ENCODE measurements at regions not wholly inside any gene's neighbourhood (a gene's known extent, or its start where the extent isn't known, plus 50 kb on each side); places are given as distances from the start of the nearest gene placed in this dataset.

DNA sequence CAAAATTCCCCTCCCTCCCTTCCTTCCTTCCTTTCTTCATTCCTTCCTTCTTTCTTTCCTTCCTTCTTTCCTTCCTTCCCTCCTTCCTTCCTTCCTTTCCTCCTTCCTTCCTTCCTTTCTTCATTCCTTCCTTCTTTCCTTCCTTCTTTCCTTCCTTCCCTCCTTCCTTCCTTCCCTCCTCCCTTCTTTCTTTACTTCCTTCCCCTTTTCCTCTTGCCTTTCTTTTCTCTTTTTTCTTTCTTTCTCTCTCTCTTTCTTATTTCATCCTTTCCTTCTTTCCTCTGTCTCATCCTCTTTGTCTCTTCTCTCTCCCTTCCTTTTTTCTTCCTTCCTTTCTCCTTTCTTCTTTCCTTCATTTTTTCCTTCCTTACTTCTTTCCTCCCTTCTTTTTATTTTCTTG lies 171.9 kb upstream of the BRINP3 start:
- no peak overlapping the region for H2BK12ac ChIP-seq (ENCODE audit: low read length in 2 of 2)
- H3K14ac ChIP-seq (ENCODE audit: low read length in 2 of 2): no peak overlapping the region
- no peak for DNase-seq
- H3K79me1 ChIP-seq (replicated peaks; ENCODE audit: low read length, poor library complexity, severe bottlenecking): no peaks in the 10 kb centered on the region
- no peak overlapping the region for H3K18ac ChIP-seq (ENCODE audit: low read depth in 1 of 2, low read length in 2 of 2)
- no peak overlapping the region for H3K4me2 ChIP-seq (ENCODE audit: low read length, poor library complexity, severe bottlenecking)
- no peaks in the 10 kb centered on the region for H3K36me3 ChIP-seq (ENCODE audit: control insufficient read depth in 1 of 2, insufficient read depth in 2 of 2, low read depth in 1 of 2, low read length in 2 of 2)
- no peaks in the 10 kb centered on the region for H3K9me3 ChIP-seq (ENCODE audit: control insufficient read depth, low read length)
- H3K4ac ChIP-seq (ENCODE audit: low read depth in 1 of 2, low read length in 2 of 2): no peak overlapping the region
- no peak overlapping the region for H3K9ac ChIP-seq (ENCODE audit: low read length)
- no peak overlapping the region for H3K4me3 ChIP-seq (ENCODE audit: insufficient read depth in 1 of 2, low read depth in 1 of 2, low read length in 2 of 2)
- no peak overlapping the region for H2BK5ac ChIP-seq (ENCODE audit: low read depth, low read length, poor library complexity, severe bottlenecking)
- H2AK5ac ChIP-seq (ENCODE audit: low read length, severe bottlenecking): no peak overlapping the region
- no peak overlapping the region for H2BK120ac ChIP-seq (ENCODE audit: low read depth, low read length)
- H3K27me3 ChIP-seq (ENCODE audit: control insufficient read depth in 1 of 2, insufficient read depth in 1 of 2, low read length in 2 of 2): no peaks in the 10 kb centered on the region
- H4K91ac ChIP-seq (ENCODE audit: low read length): no peak overlapping the region
- no peak overlapping the region for H4K8ac ChIP-seq (ENCODE audit: low read length)
- H2AFZ ChIP-seq (ENCODE audit: low read depth, low read length): no peak overlapping the region
- no peak overlapping the region for H3K27ac ChIP-seq (ENCODE audit: low read length, poor library complexity, severe bottlenecking)
- no peak overlapping the region for H2BK15ac ChIP-seq (ENCODE audit: low read depth, poor library complexity, severe bottlenecking)
- H3K23ac ChIP-seq (ENCODE audit: low read length in 2 of 2): no peak overlapping the region
- no peaks in the 10 kb centered on the region for H3K4me1 ChIP-seq (ENCODE audit: control insufficient read depth, insufficient read depth, low read depth, low read length)

DNA sequence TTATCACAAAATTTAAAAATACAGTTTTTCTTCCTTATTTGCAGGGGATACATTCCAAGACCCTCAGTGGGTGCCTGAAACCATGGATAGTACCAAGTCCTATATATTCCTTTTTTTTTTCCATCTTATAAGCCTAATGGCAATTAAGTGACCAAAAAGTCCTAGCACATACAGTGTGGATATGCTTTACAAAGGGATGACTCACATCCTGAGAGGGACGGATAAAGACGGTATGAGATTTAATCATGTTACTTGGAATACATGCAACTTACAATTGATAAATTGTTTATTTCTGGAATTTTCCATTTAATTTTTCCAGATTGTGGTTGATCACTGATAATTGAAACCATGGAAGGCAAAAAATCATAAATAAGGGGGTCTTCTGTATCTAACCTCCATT lies 181.2 kb upstream of the BRINP3 start:
- H3K14ac ChIP-seq (ENCODE audit: low read length in 2 of 2): no peak overlapping the region
- no peak overlapping the region for H3K4me3 ChIP-seq (ENCODE audit: insufficient read depth in 1 of 2, low read depth in 1 of 2, low read length in 2 of 2)
- no peak overlapping the region for H2BK120ac ChIP-seq (ENCODE audit: low read depth, low read length)
- no peaks in the 10 kb centered on the region for H3K27me3 ChIP-seq (ENCODE audit: control insufficient read depth in 1 of 2, insufficient read depth in 1 of 2, low read length in 2 of 2)
- H3K79me1 ChIP-seq (replicated peaks; ENCODE audit: low read length, poor library complexity, severe bottlenecking): no peaks in the 10 kb centered on the region
- H3K36me3 ChIP-seq (ENCODE audit: control insufficient read depth in 1 of 2, insufficient read depth in 2 of 2, low read depth in 1 of 2, low read length in 2 of 2): no peaks in the 10 kb centered on the region
- H2BK5ac ChIP-seq (ENCODE audit: low read depth, low read length, poor library complexity, severe bottlenecking): no peak overlapping the region
- H2BK12ac ChIP-seq (ENCODE audit: low read length in 2 of 2): no peak overlapping the region
- no peak overlapping the region for H4K8ac ChIP-seq (ENCODE audit: low read length)
- no peak for DNase-seq
- no peaks in the 10 kb centered on the region for H3K4me1 ChIP-seq (ENCODE audit: control insufficient read depth, insufficient read depth, low read depth, low read length)
- no peak overlapping the region for H3K9ac ChIP-seq (ENCODE audit: low read length)
- no peak overlapping the region for H3K4ac ChIP-seq (ENCODE audit: low read depth in 1 of 2, low read length in 2 of 2)
- no peak overlapping the region for H3K18ac ChIP-seq (ENCODE audit: low read depth in 1 of 2, low read length in 2 of 2)
- H3K23ac ChIP-seq (ENCODE audit: low read length in 2 of 2): no peak overlapping the region
- no peak overlapping the region for H2AK5ac ChIP-seq (ENCODE audit: low read length, severe bottlenecking)
- H2AFZ ChIP-seq (ENCODE audit: low read depth, low read length): no peak overlapping the region
- no peak overlapping the region for H2BK15ac ChIP-seq (ENCODE audit: low read depth, poor library complexity, severe bottlenecking)
- H3K27ac ChIP-seq (ENCODE audit: low read length, poor library complexity, severe bottlenecking): no peak overlapping the region
- no peaks in the 10 kb centered on the region for H3K9me3 ChIP-seq (ENCODE audit: control insufficient read depth, low read length)
- no peak overlapping the region for H4K91ac ChIP-seq (ENCODE audit: low read length)
- WGBS: 79% methylated on average over 2 of the region's 2 CpGs
- no peak overlapping the region for H3K4me2 ChIP-seq (ENCODE audit: low read length, poor library complexity, severe bottlenecking)

DNA sequence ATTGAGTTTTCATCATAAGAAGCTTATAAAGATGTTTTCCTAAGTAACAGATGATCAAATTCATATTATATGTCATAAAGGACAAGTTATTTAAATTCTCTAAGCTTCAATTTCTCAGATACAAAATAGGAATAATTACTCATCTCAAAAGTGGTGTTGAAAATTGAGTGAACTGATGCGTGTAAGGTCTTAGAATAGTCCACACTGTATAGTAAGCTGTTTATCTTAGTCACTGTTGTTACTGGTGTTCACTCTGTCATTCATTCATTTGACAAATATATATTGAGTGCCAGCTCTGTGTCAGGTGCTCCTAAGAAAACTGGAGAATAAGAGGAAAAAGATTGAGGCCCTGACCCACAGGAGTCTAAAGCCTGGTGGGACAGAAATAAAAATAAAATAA lies 186.3 kb upstream of the BRINP3 start:
- Histone ChIP-seq H3K9ac (ENCODE audit: low read length) (no peak overlapping the region), H3K14ac (ENCODE audit: low read length in 2 of 2) (no peak overlapping the region), H2AK5ac (ENCODE audit: low read length, severe bottlenecking) (no peak overlapping the region), H3K36me3 (ENCODE audit: control insufficient read depth in 1 of 2, insufficient read depth in 2 of 2, low read depth in 1 of 2, low read length in 2 of 2) (no peaks in the 10 kb centered on the region), H2BK15ac (ENCODE audit: low read depth, poor library complexity, severe bottlenecking) (no peak overlapping the region), H3K4me1 (ENCODE audit: control insufficient read depth, insufficient read depth, low read depth, low read length) (no peaks in the 10 kb centered on the region), H2AFZ (ENCODE audit: low read depth, low read length) (no peak overlapping the region), H3K79me1 (replicated peaks; ENCODE audit: low read length, poor library complexity, severe bottlenecking) (no peaks in the 10 kb centered on the region), H2BK5ac (ENCODE audit: low read depth, low read length, poor library complexity, severe bottlenecking) (no peak overlapping the region), H3K4ac (ENCODE audit: low read depth in 1 of 2, low read length in 2 of 2) (no peak overlapping the region), H3K27ac (ENCODE audit: low read length, poor library complexity, severe bottlenecking) (no peak overlapping the region), H3K9me3 (ENCODE audit: control insufficient read depth, low read length) (no peaks in the 10 kb centered on the region), H3K4me3 (ENCODE audit: insufficient read depth in 1 of 2, low read depth in 1 of 2, low read length in 2 of 2) (no peak overlapping the region), H3K27me3 (ENCODE audit: control insufficient read depth in 1 of 2, insufficient read depth in 1 of 2, low read length in 2 of 2) (no peaks in the 10 kb centered on the region), H4K8ac (ENCODE audit: low read length) (no peak overlapping the region), H3K23ac (ENCODE audit: low read length in 2 of 2) (no peak overlapping the region), H3K18ac (ENCODE audit: low read depth in 1 of 2, low read length in 2 of 2) (no peak overlapping the region), H3K4me2 (ENCODE audit: low read length, poor library complexity, severe bottlenecking) (no peak overlapping the region), H4K91ac (ENCODE audit: low read length) (no peak overlapping the region), H2BK120ac (ENCODE audit: low read depth, low read length) (no peak overlapping the region), H2BK12ac (ENCODE audit: low read length in 2 of 2) (no peak overlapping the region)
- no peak for DNase-seq
- WGBS: no CpG with 5 or more reads among the region's 1 CpG

DNA sequence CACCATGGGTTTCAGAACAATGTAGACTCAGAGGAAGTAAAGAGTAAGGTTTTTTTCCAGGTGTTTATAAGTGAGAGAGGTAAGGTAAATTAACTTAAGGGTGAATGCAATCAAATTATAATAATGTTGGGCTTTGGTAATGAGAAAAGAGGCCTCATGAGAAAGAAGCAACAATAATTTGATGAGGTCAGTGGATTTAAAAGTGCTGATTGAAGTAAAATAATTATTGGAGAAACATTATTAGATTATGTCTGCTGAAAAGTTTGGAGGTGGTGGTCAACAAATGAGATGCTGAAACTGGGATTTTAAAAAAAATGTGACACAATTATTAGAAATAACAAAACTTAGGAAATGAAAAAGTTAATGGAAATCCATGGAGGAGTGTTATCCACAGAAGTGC lies 187.4 kb upstream of the BRINP3 start:
- no peak for DNase-seq
- H3K9me3 ChIP-seq (ENCODE audit: control insufficient read depth, low read length): no peaks in the 10 kb centered on the region
- no peaks in the 10 kb centered on the region for H3K27me3 ChIP-seq (ENCODE audit: control insufficient read depth in 1 of 2, insufficient read depth in 1 of 2, low read length in 2 of 2)

More for the DNA sequence above, 187.4 kb upstream of the BRINP3 start:
- H2BK12ac ChIP-seq (ENCODE audit: low read length in 2 of 2): no peak overlapping the region
- H3K36me3 ChIP-seq (ENCODE audit: control insufficient read depth in 1 of 2, insufficient read depth in 2 of 2, low read depth in 1 of 2, low read length in 2 of 2): no peaks in the 10 kb centered on the region
- no peak overlapping the region for H3K4me2 ChIP-seq (ENCODE audit: low read length, poor library complexity, severe bottlenecking)
- H3K9ac ChIP-seq (ENCODE audit: low read length): no peak overlapping the region
- no peak overlapping the region for H2BK15ac ChIP-seq (ENCODE audit: low read depth, poor library complexity, severe bottlenecking)
- no peak overlapping the region for H2BK120ac ChIP-seq (ENCODE audit: low read depth, low read length)
- H3K4ac ChIP-seq (ENCODE audit: low read depth in 1 of 2, low read length in 2 of 2): no peak overlapping the region
- no peaks in the 10 kb centered on the region for H3K79me1 ChIP-seq (replicated peaks; ENCODE audit: low read length, poor library complexity, severe bottlenecking)
- H2BK5ac ChIP-seq (ENCODE audit: low read depth, low read length, poor library complexity, severe bottlenecking): no peak overlapping the region
- no peak overlapping the region for H2AK5ac ChIP-seq (ENCODE audit: low read length, severe bottlenecking)
- no peak overlapping the region for H3K23ac ChIP-seq (ENCODE audit: low read length in 2 of 2)
- H3K14ac ChIP-seq (ENCODE audit: low read length in 2 of 2): no peak overlapping the region
- no peak overlapping the region for H3K18ac ChIP-seq (ENCODE audit: low read depth in 1 of 2, low read length in 2 of 2)
- H3K4me1 ChIP-seq (ENCODE audit: control insufficient read depth, insufficient read depth, low read depth, low read length): no peaks in the 10 kb centered on the region
- H3K27ac ChIP-seq (ENCODE audit: low read length, poor library complexity, severe bottlenecking): no peak overlapping the region
- no peak overlapping the region for H2AFZ ChIP-seq (ENCODE audit: low read depth, low read length)
- no peak overlapping the region for H3K4me3 ChIP-seq (ENCODE audit: insufficient read depth in 1 of 2, low read depth in 1 of 2, low read length in 2 of 2)
- H4K91ac ChIP-seq (ENCODE audit: low read length): no peak overlapping the region
- H4K8ac ChIP-seq (ENCODE audit: low read length): no peak overlapping the region

All from mesenchymal stem cell (in vitro differentiated cells and primary cell).